ENCODE measurements at regions not wholly inside any gene's neighbourhood (a gene's known extent, or its start where the extent isn't known, plus 50 kb on each side); places are given as distances from the start of the nearest gene placed in this dataset.

GRCh38 chr3:72451841-72452240 is 396.4 kb downstream of the SHQ1 start:
- no peaks in the 10 kb centered on the region for H3K4me1 ChIP-seq (ENCODE audit: low read length)
- no peak overlapping the region for H2AFZ ChIP-seq (ENCODE audit: low read length)
- H3K9ac ChIP-seq (ENCODE audit: low read length) = no peak overlapping the region
- H4K20me1 ChIP-seq (ENCODE audit: insufficient read depth, low read length) = no peaks in the 10 kb centered on the region
- no peaks in the 10 kb centered on the region for H3K9me2 ChIP-seq (replicated peaks; ENCODE audit: insufficient read depth, low read length)
- no peak overlapping the region for H3K4me2 ChIP-seq (ENCODE audit: low read depth, low read length)
- H3K27me3 ChIP-seq (replicated peaks; ENCODE audit: insufficient read depth, low read length) = no peaks in the 10 kb centered on the region
- no peaks in the 10 kb centered on the region for H3K79me2 ChIP-seq (ENCODE audit: low read length)
- H3K9me3 ChIP-seq (replicated peaks; ENCODE audit: insufficient read depth, low read length) = no peaks in the 10 kb centered on the region
- H3K36me3 ChIP-seq (replicated peaks; ENCODE audit: insufficient read depth, low read length) = no peaks in the 10 kb centered on the region
- no peaks in the 10 kb centered on the region for H3F3A ChIP-seq (ENCODE audit: insufficient read depth, low read length)
- TF ChIP-seq EZH2phosphoT487 (IDR thresholded peaks at IDR 0.05; ENCODE audit: low read length) (no peak), EZH2 (optimal IDR thresholded peaks at IDR 0.05; ENCODE audit: low read depth, low read length) (no peak), CTCF (IDR thresholded peaks at IDR 0.05; ENCODE audit: low read length) (no peak)
- no peak overlapping the region for H3K4me3 ChIP-seq (ENCODE audit: low read length)
- no peak for DNase-seq
- H3K27ac ChIP-seq (ENCODE audit: low read length) = no peak overlapping the region

- Histone ChIP-seq H3K9me3 (replicated peaks; ENCODE audit: insufficient read depth, low read length) (no peaks in the 10 kb centered on the region), H3K79me2 (ENCODE audit: low read length) (peaks cover 22% of the 10 kb centered on the region), H3F3A (ENCODE audit: insufficient read depth, low read length) (peaks cover 8% of the 10 kb centered on the region), H3K27ac (ENCODE audit: low read length) (no peak overlapping the region), H3K36me3 (replicated peaks; ENCODE audit: insufficient read depth, low read length) (no peaks in the 10 kb centered on the region), H3K9ac (ENCODE audit: low read length) (no peak overlapping the region), H3K4me2 (ENCODE audit: low read depth, low read length) (no peak overlapping the region), H2AFZ (ENCODE audit: low read length) (no peak overlapping the region), H4K20me1 (ENCODE audit: insufficient read depth, low read length) (no peaks in the 10 kb centered on the region; the same call in none of the 2 replicates), H3K4me1 (ENCODE audit: low read length) (no peaks in the 10 kb centered on the region), H3K27me3 (replicated peaks; ENCODE audit: insufficient read depth, low read length) (no peaks in the 10 kb centered on the region), H3K9me2 (replicated peaks; ENCODE audit: insufficient read depth, low read length) (no peaks in the 10 kb centered on the region), H3K4me3 (ENCODE audit: low read length) (no peak overlapping the region)
- DNase-seq = no peak
- TF ChIP-seq CTCF (IDR thresholded peaks at IDR 0.05; ENCODE audit: low read length) (no peak), EZH2phosphoT487 (IDR thresholded peaks at IDR 0.05; ENCODE audit: low read length) (no peak), EZH2 (optimal IDR thresholded peaks at IDR 0.05; ENCODE audit: low read depth, low read length) (no peak)
These were observed 398.7 kb downstream of the SHQ1 start for GRCh38 chr3:72449551-72449950.

GRCh38 chr3:72448858-72449257 is 399.4 kb downstream of the SHQ1 start:
- H3K79me2 ChIP-seq (ENCODE audit: low read length) = peaks cover 29% of the 10 kb centered on the region
- H3K27me3 ChIP-seq (replicated peaks; ENCODE audit: insufficient read depth, low read length) = no peaks in the 10 kb centered on the region
- H3K9ac ChIP-seq (ENCODE audit: low read length) = no peak overlapping the region
- no peak overlapping the region for H3K27ac ChIP-seq (ENCODE audit: low read length)
- no peak overlapping the region for H3K4me2 ChIP-seq (ENCODE audit: low read depth, low read length)
- TF ChIP-seq EZH2phosphoT487 (IDR thresholded peaks at IDR 0.05; ENCODE audit: low read length) (no peak), EZH2 (optimal IDR thresholded peaks at IDR 0.05; ENCODE audit: low read depth, low read length) (no peak), CTCF (IDR thresholded peaks at IDR 0.05; ENCODE audit: low read length) (no peak)
- no peaks in the 10 kb centered on the region for H3K9me3 ChIP-seq (replicated peaks; ENCODE audit: insufficient read depth, low read length)
- no peaks in the 10 kb centered on the region for H3K36me3 ChIP-seq (replicated peaks; ENCODE audit: insufficient read depth, low read length)
- H3F3A ChIP-seq (ENCODE audit: insufficient read depth, low read length) = peaks cover 10% of the 10 kb centered on the region
- H3K4me3 ChIP-seq (ENCODE audit: low read length) = no peak overlapping the region
- H4K20me1 ChIP-seq (ENCODE audit: insufficient read depth, low read length) = no peaks in the 10 kb centered on the region; the same call in none of the 2 replicates
- peaks cover 5% of the 10 kb centered on the region for H3K4me1 ChIP-seq (ENCODE audit: low read length)
- H2AFZ ChIP-seq (ENCODE audit: low read length) = no peak overlapping the region
- no peaks in the 10 kb centered on the region for H3K9me2 ChIP-seq (replicated peaks; ENCODE audit: insufficient read depth, low read length)
- no peak for DNase-seq
